Neural crest cell (in vitro differentiated cells): ENCODE measurements at regions not wholly inside any gene's neighbourhood (a gene's known extent, or its start where the extent isn't known, plus 50 kb on each side); places are given as distances from the start of the nearest gene placed in this dataset.
A peak's percentile ranks its signal among the peaks of the same experiment; 100 is the strongest.
"Not testable (repeated sequence)": the region's sequence is repeated elsewhere in the genome, so short reads cannot be mapped to it uniquely, and the experiment has no call there.

ENCODE experiments used
- DNase-seq: peaks from one replicate; pipeline ENCODE4 v3.0.0; 2021; ENCODE audit warnings: low read depth, mixed read lengths, low spot score
- H3K27ac Mint-ChIP-seq: one replicate; pipeline ENCODE4 v1.8.0; 2021; ENCODE audit warnings: mild to moderate bottlenecking, mixed read lengths; ENCODE audit not compliant: unreplicated experiment
- H3K27me3 Mint-ChIP-seq: 2 replicates; pipeline ENCODE4 v1.8.0; 2021; ENCODE audit warnings: low read depth, mild to moderate bottlenecking, mixed read lengths
- H3K36me3 Mint-ChIP-seq: 2 replicates; pipeline ENCODE4 v1.8.0; 2021; ENCODE audit warnings: low read depth, mild to moderate bottlenecking, mixed read lengths
- H3K4me1 Mint-ChIP-seq: 2 replicates; pipeline ENCODE4 v1.8.0; 2021; ENCODE audit warnings: mixed read lengths
- H3K4me3 Mint-ChIP-seq: one replicate; pipeline ENCODE4 v1.8.0; 2021; ENCODE audit warnings: mild to moderate bottlenecking, mixed read lengths
- H3K9me3 Mint-ChIP-seq: 2 replicates; pipeline ENCODE4 v1.8.0; 2021; ENCODE audit warnings: mixed read lengths
- CTCF ChIP-seq: fragments of 200-600 bp; sonication (generic); conservative IDR thresholded peaks from 2 replicates; pipeline ENCODE4 v1.5.0; 2021; ENCODE audit warnings: antibody characterized with exemption, mild to moderate bottlenecking

- no peak for TF ChIP-seq CTCF
- no peak for DNase-seq
- no peaks in the 10 kb centered on the region for H3K27me3 Mint-ChIP-seq
- H3K4me3 Mint-ChIP-seq = no peak overlapping the region
- H3K36me3 Mint-ChIP-seq = peaks cover 3% of the 10 kb centered on the region
- no peaks in the 10 kb centered on the region for H3K4me1 Mint-ChIP-seq
- H3K27ac Mint-ChIP-seq = no peak overlapping the region
- H3K9me3 Mint-ChIP-seq = peaks cover 9% of the 10 kb centered on the region
Measured at GRCh38 chr4:75180217-75180616, 247.3 kb downstream of the PARM1 start.

GRCh38 chr4:75179510-75179909 is 246.6 kb downstream of the PARM1 start:
- Mint-ChIP-seq H3K27ac (no peak overlapping the region), H3K36me3 (peaks cover 3% of the 10 kb centered on the region), H3K27me3 (no peaks in the 10 kb centered on the region), H3K4me1 (no peaks in the 10 kb centered on the region), H3K4me3 (no peak overlapping the region), H3K9me3 (peaks cover 9% of the 10 kb centered on the region)
- TF ChIP-seq CTCF = no peak
- DNase-seq = no peak

- no peaks in the 10 kb centered on the region for H3K9me3 Mint-ChIP-seq
Measured at GRCh38 chr4:75172551-75172950, 239.6 kb downstream of the PARM1 start.

GRCh38 chr4:75169427-75169826 is 236.5 kb downstream of the PARM1 start:
- H3K27ac Mint-ChIP-seq = no peak overlapping the region
- H3K4me3 Mint-ChIP-seq = no peak overlapping the region
- peaks cover 22% of the 10 kb centered on the region for H3K4me1 Mint-ChIP-seq
- peaks cover 8% of the 10 kb centered on the region for H3K9me3 Mint-ChIP-seq
- no peak for DNase-seq
- H3K36me3 Mint-ChIP-seq = peaks cover 5% of the 10 kb centered on the region
- H3K27me3 Mint-ChIP-seq = no peaks in the 10 kb centered on the region
- no peak for TF ChIP-seq CTCF

More at GRCh38 chr4:75172551-75172950, 239.6 kb downstream of the PARM1 start:
- no peaks in the 10 kb centered on the region for H3K27me3 Mint-ChIP-seq
- DNase-seq = no peak
- peak overlapping the region; percentile 64 for H3K27ac Mint-ChIP-seq
- peaks cover 8% of the 10 kb centered on the region for H3K4me1 Mint-ChIP-seq
- H3K4me3 Mint-ChIP-seq = no peak overlapping the region
- no peaks in the 10 kb centered on the region for H3K36me3 Mint-ChIP-seq
- no peak for TF ChIP-seq CTCF

- Mint-ChIP-seq H3K27ac (no peak overlapping the region), H3K4me1 (peaks cover 22% of the 10 kb centered on the region), H3K9me3 (peaks cover 8% of the 10 kb centered on the region), H3K36me3 (peaks cover 5% of the 10 kb centered on the region), H3K27me3 (no peaks in the 10 kb centered on the region), H3K4me3 (no peak overlapping the region)
- TF ChIP-seq CTCF = no peak
- DNase-seq = no peak
Measured at GRCh38 chr4:75169020-75169419, 236.1 kb downstream of the PARM1 start.

- no peak for TF ChIP-seq CTCF
- Mint-ChIP-seq H3K9me3 (peaks cover 8% of the 10 kb centered on the region), H3K4me3 (no peak overlapping the region), H3K36me3 (peaks cover 5% of the 10 kb centered on the region), H3K4me1 (peaks cover 22% of the 10 kb centered on the region), H3K27ac (no peak overlapping the region), H3K27me3 (no peaks in the 10 kb centered on the region)
- DNase-seq = no peak
Measured at GRCh38 chr4:75168548-75168947, 235.6 kb downstream of the PARM1 start.

GRCh38 chr4:75165100-75165499 is 232.2 kb downstream of the PARM1 start:
- H3K9me3 Mint-ChIP-seq, H3K27me3 Mint-ChIP-seq, H3K4me3 Mint-ChIP-seq, H3K36me3 Mint-ChIP-seq, H3K27ac Mint-ChIP-seq, DNase-seq: not testable (repeated sequence)
- H3K4me1 Mint-ChIP-seq = peaks cover 22% of the 10 kb centered on the region
